Right lobe of liver (tissue), 6 donors: ENCODE measurements at regions not wholly inside any gene's neighbourhood (a gene's known extent, or its start where the extent isn't known, plus 50 kb on each side); places are given as distances from the start of the nearest gene placed in this dataset.

ENCODE experiments used
- ATAC-seq, 4 donors: fragments of 200-7000 bp; cut with Tn5 transposase; one replicate each; pipeline ENCODE4 v1.9.1; 2020; ENCODE audit warnings: mild to moderate bottlenecking in 4 of 4, moderate library complexity in 4 of 4
- DNase-seq, 3 donors: peaks; one replicate each; pipeline ENCODE4 v3.0.0-alpha.2; 2020
- H3K27ac ChIP-seq, 3 donors: fragments of 200-600 bp; one replicate each; pipeline ENCODE4 v1.8.0; 2022
- H3K27me3 ChIP-seq, 2 donors: fragments of 200-600 bp; one replicate each; pipeline ENCODE4 v1.8.0; 2022
- H3K36me3 ChIP-seq, 4 donors: fragments of 200-600 bp; sonication (generic) in 1 of 4; one replicate each; pipeline versions ENCODE4 v1.5.1 to v1.8.0; 2017 to 2022; ENCODE audit warnings: control low read depth in 1 of 4
- H3K4me1 ChIP-seq, 4 donors: fragments of 200-600 bp; sonication (generic) in 1 of 4; one replicate each; pipeline versions ENCODE4 v1.5.1 to v1.8.0; 2017 to 2022; ENCODE audit warnings: control low read depth in 1 of 4
- H3K4me3 ChIP-seq, 3 donors: fragments of 200-600 bp; one replicate each; pipeline ENCODE4 v1.8.0; 2022
- H3K9me3 ChIP-seq, 4 donors: fragments of 200-600 bp; sonication (generic) in 1 of 4; one replicate each; pipeline versions ENCODE4 v1.5.1 to v1.8.0; 2017 to 2022; ENCODE audit warnings: control low read depth in 1 of 4
- POLR2A ChIP-seq: fragments of 450-650 bp; IDR thresholded peaks from one replicate; pipeline ENCODE4 v1.6.1; 2017; ENCODE audit warnings: antibody characterized with exemption, mild to moderate bottlenecking
- WGBS: methylation state at CpG from one replicate; pipeline ENCODE4 v1.1.6; 2018; ENCODE audit warnings: low coverage, low lambda C conversion rate; ENCODE audit not compliant: insufficient coverage; ENCODE audit errors: missing lambda C conversion rate; 5-methylcytosine and 5-hydroxymethylcytosine counted together
- intact Hi-C, 2 donors: fragments of 100-400 bp; cut with DNase I; formaldehyde crosslinking; loops; one replicate each; pipeline versions ENCODE4 v1.11.2 to v1.14.1; 2022
- TF ChIP-seq, protein P1 (sequence below), 4 donors: fragments of 200-600 bp in 3 of 4; fragments of 450-650 bp in 1 of 4; IDR thresholded peaks; one replicate each; pipeline versions ENCODE4 v1.5.1 to v1.8.0; 2016 to 2022; ENCODE audit warnings: antibody characterized with exemption in 4 of 4, mild to moderate bottlenecking in 2 of 4
- donor health status: DM: no; HTN: yes; CAD: no.
- donor health status: DM: no; HTN: no; CAD: no.
- donor health status: DM: no; HTN: no; CAD: no.
- donor health status: DM: no; HTN: yes; CAD: no.
- donor health status: DM: no; HTN: yes; CAD: no.

DNA sequence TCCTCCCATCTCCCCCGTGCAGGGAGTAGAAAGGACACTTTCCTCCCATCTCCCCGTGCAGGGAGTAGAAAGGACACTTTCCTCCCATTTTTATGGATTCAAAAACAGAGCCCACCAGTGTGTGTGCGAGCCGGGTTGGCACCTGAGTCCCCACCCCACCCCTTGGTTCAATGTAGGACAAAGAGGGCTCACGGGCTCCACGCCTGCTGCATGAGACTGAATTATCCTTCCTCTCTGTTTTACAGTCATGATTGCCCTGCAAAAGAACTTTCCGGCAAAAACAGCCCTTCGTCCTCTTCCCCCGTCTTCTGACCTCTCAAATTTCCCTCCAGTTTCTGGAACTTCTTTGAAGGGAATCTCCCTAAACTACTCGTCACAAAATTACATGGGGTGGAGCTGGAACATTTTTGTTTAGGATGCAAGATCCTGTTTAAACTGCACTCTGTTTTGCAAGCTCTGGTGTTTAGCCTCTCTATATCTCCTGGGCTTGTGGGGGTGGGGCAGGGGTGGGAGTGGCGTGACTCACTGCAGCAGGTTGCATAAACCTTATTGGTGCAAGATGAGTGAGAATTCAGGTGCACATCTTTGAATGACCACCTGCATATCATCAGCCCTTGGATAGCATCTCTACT lies 99.8 kb downstream of the PSMG1 start:
- peak overlapping the region; percentile 6 to 79 (median 58) for H3K27ac ChIP-seq
- no peak for TF ChIP-seq POLR2A
- TF ChIP-seq, protein P1, sequence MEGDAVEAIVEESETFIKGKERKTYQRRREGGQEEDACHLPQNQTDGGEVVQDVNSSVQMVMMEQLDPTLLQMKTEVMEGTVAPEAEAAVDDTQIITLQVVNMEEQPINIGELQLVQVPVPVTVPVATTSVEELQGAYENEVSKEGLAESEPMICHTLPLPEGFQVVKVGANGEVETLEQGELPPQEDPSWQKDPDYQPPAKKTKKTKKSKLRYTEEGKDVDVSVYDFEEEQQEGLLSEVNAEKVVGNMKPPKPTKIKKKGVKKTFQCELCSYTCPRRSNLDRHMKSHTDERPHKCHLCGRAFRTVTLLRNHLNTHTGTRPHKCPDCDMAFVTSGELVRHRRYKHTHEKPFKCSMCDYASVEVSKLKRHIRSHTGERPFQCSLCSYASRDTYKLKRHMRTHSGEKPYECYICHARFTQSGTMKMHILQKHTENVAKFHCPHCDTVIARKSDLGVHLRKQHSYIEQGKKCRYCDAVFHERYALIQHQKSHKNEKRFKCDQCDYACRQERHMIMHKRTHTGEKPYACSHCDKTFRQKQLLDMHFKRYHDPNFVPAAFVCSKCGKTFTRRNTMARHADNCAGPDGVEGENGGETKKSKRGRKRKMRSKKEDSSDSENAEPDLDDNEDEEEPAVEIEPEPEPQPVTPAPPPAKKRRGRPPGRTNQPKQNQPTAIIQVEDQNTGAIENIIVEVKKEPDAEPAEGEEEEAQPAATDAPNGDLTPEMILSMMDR (IDR thresholded peaks at IDR 0.05) = no peak
- H3K27me3 ChIP-seq = no peaks in the 10 kb centered on the region
- H3K36me3 ChIP-seq = no peaks in the 10 kb centered on the region
- 32% methylated on average over 7 of the region's 11 CpGs for WGBS
- peak; percentile 30 to 55 (median 47) for ATAC-seq
- peaks cover 0 to 35% (median 3%) of the 10 kb centered on the region in 4 donors for H3K4me1 ChIP-seq
- intact Hi-C loops = no loop called here
- DNase-seq = peak in 1 of 3 donors; percentile 76
- H3K9me3 ChIP-seq = no peaks in the 10 kb centered on the region
- H3K4me3 ChIP-seq = no peak overlapping the region

DNA sequence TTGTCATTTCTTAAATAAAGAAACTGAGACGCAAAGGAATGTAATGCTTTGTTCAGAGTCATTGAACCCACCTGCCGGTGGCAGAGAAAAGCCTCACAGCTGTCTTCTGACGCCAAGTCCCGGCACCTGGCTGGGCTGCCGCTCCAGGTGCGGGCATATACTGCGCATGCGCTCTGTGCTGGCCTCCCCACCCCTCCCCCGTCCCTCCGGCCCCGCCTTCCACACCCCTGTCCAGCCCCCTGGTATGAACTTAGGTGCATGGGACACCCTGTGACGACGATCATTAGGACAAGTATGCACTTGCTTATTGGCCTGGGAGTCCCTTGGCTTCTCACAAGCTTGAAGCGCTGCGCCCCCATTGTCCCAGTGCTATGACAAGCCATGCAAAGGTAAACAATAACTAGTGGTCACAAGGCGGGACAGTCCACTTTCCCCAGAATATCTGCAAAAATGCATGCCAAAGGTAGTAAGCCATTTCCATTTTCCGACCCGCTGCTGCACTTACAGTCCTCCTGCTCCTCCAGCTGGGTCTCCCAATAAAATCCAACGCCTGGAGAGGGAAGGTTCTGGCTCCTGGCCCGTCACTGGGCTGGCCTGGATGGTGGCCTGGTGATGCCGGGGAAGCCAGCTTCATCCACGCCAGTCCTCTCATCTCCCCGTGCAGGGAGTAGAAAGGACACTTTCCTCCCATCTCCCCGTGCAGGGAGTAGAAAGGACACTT lies 100.4 kb downstream of the PSMG1 start:
- DNase-seq (no peak), ATAC-seq (peak in 2 of 4 donors; percentile 6 to 60)
- Histone ChIP-seq H3K9me3 (no peaks in the 10 kb centered on the region), H3K27me3 (no peaks in the 10 kb centered on the region), H3K27ac (peak overlapping the region; percentile 6 to 79 (median 58)), H3K4me3 (no peak overlapping the region), H3K36me3 (no peaks in the 10 kb centered on the region), H3K4me1 (peaks cover 0 to 35% (median 3%) of the 10 kb centered on the region in 4 donors)
- 52% methylated on average over 9 of the region's 24 CpGs for WGBS
- intact Hi-C loops = no loop called here
- no peak for TF ChIP-seq POLR2A
- TF ChIP-seq, protein P1 (IDR thresholded peaks at IDR 0.05) = no peak

DNA sequence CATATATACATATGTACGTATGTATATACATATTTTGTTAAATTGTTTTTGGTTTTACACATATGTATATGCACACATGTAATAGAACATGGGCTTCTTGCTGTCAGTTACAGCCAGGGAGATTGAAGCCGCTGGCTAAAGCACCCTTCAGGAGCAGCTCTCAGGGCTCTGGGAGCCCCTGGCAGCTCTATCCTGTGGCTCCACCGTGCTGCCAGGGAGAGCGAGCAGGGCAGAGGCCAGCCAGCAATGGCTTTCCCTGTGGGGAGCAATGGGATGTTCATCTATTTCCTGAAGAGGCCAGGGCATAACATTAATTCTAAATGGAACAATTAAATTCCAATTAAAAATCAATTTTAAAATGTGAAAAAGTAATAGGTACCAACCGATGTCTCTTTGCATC lies 102.9 kb downstream of the PSMG1 start:
- WGBS = 61% methylated on average over 4 of the region's 5 CpGs
- no peaks in the 10 kb centered on the region for H3K9me3 ChIP-seq
- ATAC-seq (peak; percentile 20 to 46 (median 34)), DNase-seq (no peak)
- H3K27ac ChIP-seq = peak overlapping the region in 2 of 3 donors; percentile 43 to 58
- no peaks in the 10 kb centered on the region for H3K27me3 ChIP-seq
- no peak for TF ChIP-seq POLR2A
- TF ChIP-seq, protein P1 (IDR thresholded peaks at IDR 0.05) = peak in 2 of 4 donors; percentile 13 to 27
- intact Hi-C loops = no loop called here
- no peaks in the 10 kb centered on the region for H3K36me3 ChIP-seq
- H3K4me3 ChIP-seq = no peak overlapping the region
- peaks cover 0 to 35% (median 3%) of the 10 kb centered on the region in 4 donors for H3K4me1 ChIP-seq

DNA sequence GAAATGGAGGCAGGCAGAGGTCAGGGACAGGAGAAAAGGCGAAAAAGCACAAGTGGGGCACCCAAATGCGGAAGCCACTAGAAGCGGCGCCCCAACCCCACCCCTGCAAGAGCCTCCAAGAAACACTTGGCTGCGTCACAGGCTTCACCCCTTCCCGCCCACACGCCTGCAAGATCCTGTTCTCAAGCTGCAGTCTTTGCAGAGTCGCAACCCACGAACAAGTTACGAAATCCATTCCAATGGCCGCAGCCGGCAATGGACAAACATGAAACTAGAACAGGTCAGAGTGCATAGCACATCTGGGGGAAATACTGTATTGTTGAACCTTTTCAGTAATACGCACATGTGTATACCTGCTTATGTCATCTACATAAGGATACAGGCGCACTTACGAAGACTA lies 103.6 kb downstream of the PSMG1 start:
- no peak overlapping the region for H3K4me3 ChIP-seq
- intact Hi-C loops = no loop called here
- no peaks in the 10 kb centered on the region for H3K9me3 ChIP-seq
- 36% methylated on average over 7 of the region's 15 CpGs for WGBS
- H3K36me3 ChIP-seq = no peaks in the 10 kb centered on the region
- peak overlapping the region in 2 of 3 donors; percentile 43 to 58 for H3K27ac ChIP-seq
- TF ChIP-seq, protein P1 (IDR thresholded peaks at IDR 0.05) = no peak
- TF ChIP-seq POLR2A = no peak
- DNase-seq (peak; percentile 78 to 87 (median 83)), ATAC-seq (peak; percentile 49 to 88 (median 72))
- peaks cover 0 to 32% (median 3%) of the 10 kb centered on the region in 4 donors for H3K4me1 ChIP-seq
- H3K27me3 ChIP-seq = no peaks in the 10 kb centered on the region
